ENCODE measurements at regions not wholly inside any gene's neighbourhood (a gene's known extent, or its start where the extent isn't known, plus 50 kb on each side); places are given as distances from the start of the nearest gene placed in this dataset.

DNA sequence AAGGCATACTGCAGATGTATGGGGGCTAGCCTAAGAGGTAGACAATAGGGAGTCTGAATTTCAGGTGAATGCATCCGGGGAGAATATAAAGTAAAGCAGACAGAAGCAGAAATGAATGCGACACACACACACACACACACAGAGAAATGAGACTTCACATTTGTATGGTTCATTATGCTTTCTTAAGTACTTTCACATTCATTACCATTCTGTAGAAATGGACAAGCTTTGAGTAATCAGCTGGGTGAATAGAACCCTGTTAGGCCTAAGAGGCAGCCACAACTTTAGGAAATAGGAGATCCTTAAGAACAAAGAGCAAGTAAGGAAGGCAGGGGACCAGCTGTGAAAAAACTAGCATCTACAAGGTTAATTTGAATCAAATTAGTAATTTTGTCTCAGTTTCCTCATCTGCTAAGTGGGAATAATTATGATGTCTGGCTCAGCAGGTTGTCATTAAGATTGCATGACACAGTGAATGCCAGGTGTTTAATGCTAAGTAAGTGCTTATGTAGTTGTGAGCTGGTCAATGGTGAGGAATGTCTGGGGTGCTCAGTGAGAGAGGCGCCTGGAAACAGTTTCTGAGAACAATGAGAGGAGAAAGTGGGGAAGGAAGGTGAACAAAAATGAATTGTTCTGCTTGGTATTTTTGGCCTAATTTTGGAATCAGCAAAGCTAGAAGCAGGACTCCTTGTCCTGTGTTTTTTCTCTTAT is 265.8 kb upstream of the CLINT1 start (continued):
- TF ChIP-seq, protein P1, sequence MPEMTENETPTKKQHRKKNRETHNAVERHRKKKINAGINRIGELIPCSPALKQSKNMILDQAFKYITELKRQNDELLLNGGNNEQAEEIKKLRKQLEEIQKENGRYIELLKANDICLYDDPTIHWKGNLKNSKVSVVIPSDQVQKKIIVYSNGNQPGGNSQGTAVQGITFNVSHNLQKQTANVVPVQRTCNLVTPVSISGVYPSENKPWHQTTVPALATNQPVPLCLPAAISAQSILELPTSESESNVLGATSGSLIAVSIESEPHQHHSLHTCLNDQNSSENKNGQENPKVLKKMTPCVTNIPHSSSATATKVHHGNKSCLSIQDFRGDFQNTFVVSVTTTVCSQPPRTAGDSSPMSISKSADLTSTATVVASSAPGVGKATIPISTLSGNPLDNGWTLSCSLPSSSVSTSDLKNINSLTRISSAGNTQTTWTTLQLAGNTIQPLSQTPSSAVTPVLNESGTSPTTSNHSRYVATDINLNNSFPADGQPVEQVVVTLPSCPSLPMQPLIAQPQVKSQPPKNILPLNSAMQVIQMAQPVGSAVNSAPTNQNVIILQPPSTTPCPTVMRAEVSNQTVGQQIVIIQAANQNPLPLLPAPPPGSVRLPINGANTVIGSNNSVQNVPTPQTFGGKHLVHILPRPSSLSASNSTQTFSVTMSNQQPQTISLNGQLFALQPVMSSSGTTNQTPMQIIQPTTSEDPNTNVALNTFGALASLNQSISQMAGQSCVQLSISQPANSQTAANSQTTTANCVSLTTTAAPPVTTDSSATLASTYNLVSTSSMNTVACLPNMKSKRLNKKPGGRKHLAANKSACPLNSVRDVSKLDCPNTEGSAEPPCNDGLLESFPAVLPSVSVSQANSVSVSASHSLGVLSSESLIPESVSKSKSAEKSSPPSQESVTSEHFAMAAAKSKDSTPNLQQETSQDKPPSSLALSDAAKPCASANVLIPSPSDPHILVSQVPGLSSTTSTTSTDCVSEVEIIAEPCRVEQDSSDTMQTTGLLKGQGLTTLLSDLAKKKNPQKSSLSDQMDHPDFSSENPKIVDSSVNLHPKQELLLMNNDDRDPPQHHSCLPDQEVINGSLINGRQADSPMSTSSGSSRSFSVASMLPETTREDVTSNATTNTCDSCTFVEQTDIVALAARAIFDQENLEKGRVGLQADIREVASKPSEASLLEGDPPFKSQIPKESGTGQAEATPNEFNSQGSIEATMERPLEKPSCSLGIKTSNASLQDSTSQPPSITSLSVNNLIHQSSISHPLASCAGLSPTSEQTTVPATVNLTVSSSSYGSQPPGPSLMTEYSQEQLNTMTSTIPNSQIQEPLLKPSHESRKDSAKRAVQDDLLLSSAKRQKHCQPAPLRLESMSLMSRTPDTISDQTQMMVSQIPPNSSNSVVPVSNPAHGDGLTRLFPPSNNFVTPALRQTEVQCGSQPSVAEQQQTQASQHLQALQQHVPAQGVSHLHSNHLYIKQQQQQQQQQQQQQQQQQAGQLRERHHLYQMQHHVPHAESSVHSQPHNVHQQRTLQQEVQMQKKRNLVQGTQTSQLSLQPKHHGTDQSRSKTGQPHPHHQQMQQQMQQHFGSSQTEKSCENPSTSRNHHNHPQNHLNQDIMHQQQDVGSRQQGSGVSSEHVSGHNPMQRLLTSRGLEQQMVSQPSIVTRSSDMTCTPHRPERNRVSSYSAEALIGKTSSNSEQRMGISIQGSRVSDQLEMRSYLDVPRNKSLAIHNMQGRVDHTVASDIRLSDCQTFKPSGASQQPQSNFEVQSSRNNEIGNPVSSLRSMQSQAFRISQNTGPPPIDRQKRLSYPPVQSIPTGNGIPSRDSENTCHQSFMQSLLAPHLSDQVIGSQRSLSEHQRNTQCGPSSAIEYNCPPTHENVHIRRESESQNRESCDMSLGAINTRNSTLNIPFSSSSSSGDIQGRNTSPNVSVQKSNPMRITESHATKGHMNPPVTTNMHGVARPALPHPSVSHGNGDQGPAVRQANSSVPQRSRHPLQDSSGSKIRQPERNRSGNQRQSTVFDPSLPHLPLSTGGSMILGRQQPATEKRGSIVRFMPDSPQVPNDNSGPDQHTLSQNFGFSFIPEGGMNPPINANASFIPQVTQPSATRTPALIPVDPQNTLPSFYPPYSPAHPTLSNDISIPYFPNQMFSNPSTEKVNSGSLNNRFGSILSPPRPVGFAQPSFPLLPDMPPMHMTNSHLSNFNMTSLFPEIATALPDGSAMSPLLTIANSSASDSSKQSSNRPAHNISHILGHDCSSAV (CRISPR knock-in tag; IDR thresholded peaks at IDR 0.05; ENCODE audit: borderline replicate concordance), result no peak
- TF ChIP-seq ERF (CRISPR knock-in tag; IDR thresholded peaks at IDR 0.05), result no peak

DNA sequence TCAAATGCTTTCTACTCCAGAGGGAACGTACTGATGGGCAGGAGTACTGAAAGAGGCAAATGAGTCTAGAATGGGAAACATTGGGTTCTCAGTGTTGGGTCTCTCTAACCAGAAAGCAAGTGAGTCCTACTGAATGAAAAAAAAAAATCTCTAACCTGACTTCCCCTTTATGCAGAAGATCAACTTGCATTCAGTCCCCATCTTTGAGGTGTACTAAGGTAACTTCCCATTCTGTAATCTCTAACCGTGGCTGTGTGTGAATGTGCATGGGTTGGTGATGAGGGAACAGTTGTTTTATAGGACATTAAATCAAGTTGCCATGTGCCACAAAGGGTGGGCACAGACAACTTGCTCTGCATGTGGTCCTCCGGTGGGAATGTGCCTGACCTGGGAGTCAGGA is 264.6 kb upstream of the CLINT1 start:
- no peaks in the 10 kb centered on the region; a peak in 1 of 5 replicates for H3K27me3 ChIP-seq (ENCODE audit: control insufficient read depth in 1 of 2, insufficient read depth in 2 of 2, low read length in 2 of 2)
- H3K9me3 ChIP-seq (ENCODE audit: low read length), result no peaks in the 10 kb centered on the region
- no peaks in the 10 kb centered on the region for H3K4me1 ChIP-seq (ENCODE audit: insufficient read depth, low read length)
- in situ Hi-C loops (cut with HindIII; ENCODE audit: extremely low pct_ligation_motif_present, low pct_unique_long_range_greater_than_20kb) (no loop called here), intact Hi-C loops (cut with micrococcal nuclease; ENCODE audit: unreplicated experiment) (no loop called here)
- ATAC-seq, result no peak
- WGBS (ENCODE audit: low lambda C conversion rate), result 27% methylated on average over 3 of the region's 3 CpGs
- no peaks in the 10 kb centered on the region for H3K36me3 ChIP-seq (replicated peaks in 1 of 2; ENCODE audit: control insufficient read depth in 1 of 2, insufficient read depth in 2 of 2, low read length in 2 of 2)
- no peak overlapping the region for H3K9ac ChIP-seq (ENCODE audit: insufficient read depth, low read depth, low read length)
- POLR2A ChIA-PET, result no interaction called here
- no peak overlapping the region for H3K27ac ChIP-seq (ENCODE audit: extremely low read length, insufficient read depth, low read length)
- H2AFZ ChIP-seq (ENCODE audit: low read length), result no peak overlapping the region
- CTCF ChIA-PET (ENCODE audit: low intra/inter-chr PET ratio, low total read pairs), result no interaction called here
- BruUV-seq (replicated peaks), result no TSS peak
- no peak overlapping the region for H3K4me2 ChIP-seq (ENCODE audit: low read depth, low read length)
- no peaks in the 10 kb centered on the region for H3K79me2 ChIP-seq (ENCODE audit: insufficient read depth, low read length)
- DNase-seq (ENCODE audit: low spot score), result no peak
- H3K4me3 ChIP-seq (replicated peaks in 1 of 3; ENCODE audit: insufficient read depth in 1 of 3, low read depth in 2 of 3, low read length in 3 of 3), result no peak overlapping the region
- TF ChIP-seq, protein P2, sequence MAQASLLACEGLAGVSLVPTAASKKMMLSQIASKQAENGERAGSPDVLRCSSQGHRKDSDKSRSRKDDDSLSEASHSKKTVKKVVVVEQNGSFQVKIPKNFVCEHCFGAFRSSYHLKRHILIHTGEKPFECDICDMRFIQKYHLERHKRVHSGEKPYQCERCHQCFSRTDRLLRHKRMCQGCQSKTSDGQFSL (CRISPR knock-in tag; IDR thresholded peaks at IDR 0.05), result no peak
- FAIRE-seq, result no peak
- no peaks in the 10 kb centered on the region for H4K20me1 ChIP-seq (ENCODE audit: insufficient read depth, low read length)
